ENCODE measurements at regions not wholly inside any gene's neighbourhood (a gene's known extent, or its start where the extent isn't known, plus 50 kb on each side); places are given as distances from the start of the nearest gene placed in this dataset.

- CTCF ChIA-PET: no interaction called here
- Mint-ChIP-seq H3K9me3 (ENCODE audit: low read depth, unreplicated experiment) (no peaks in the 10 kb centered on the region), H3K4me1 (ENCODE audit: low read depth, unreplicated experiment) (peaks cover 12% of the 10 kb centered on the region), H3K27me3 (ENCODE audit: unreplicated experiment) (peaks cover 32% of the 10 kb centered on the region), H3K4me3 (ENCODE audit: low read depth, unreplicated experiment) (no peak overlapping the region), H3K27ac (ENCODE audit: unreplicated experiment) (no peak overlapping the region), H3K36me3 (ENCODE audit: insufficient read depth, unreplicated experiment) (no peaks in the 10 kb centered on the region)
- intact Hi-C loops (cut with micrococcal nuclease; ENCODE audit: unreplicated experiment): loop anchor here (10.0 kb wide), 1 partner anchor 51 kb away; no protein-coding TSS in a partner anchor
- no peak for TF ChIP-seq CTCF (IDR thresholded peaks at IDR 0.05; ENCODE audit: unreplicated experiment)
- no TSS peak for BruUV-seq (replicated peaks)
- DNase-seq: no peak
Measured at GRCh38 chr1:22224091-22224490, 81.2 kb upstream of the WNT4 start.

- no peak overlapping the region for H3K27ac Mint-ChIP-seq (ENCODE audit: unreplicated experiment)
- no peak for DNase-seq
- H3K27me3 Mint-ChIP-seq (ENCODE audit: unreplicated experiment): peaks cover 27% of the 10 kb centered on the region
- CTCF ChIA-PET: no interaction called here
- H3K4me1 Mint-ChIP-seq (ENCODE audit: low read depth, unreplicated experiment): peaks cover 18% of the 10 kb centered on the region
- H3K36me3 Mint-ChIP-seq (ENCODE audit: insufficient read depth, unreplicated experiment): no peaks in the 10 kb centered on the region
- TF ChIP-seq CTCF (IDR thresholded peaks at IDR 0.05; ENCODE audit: unreplicated experiment): no peak
- H3K9me3 Mint-ChIP-seq (ENCODE audit: low read depth, unreplicated experiment): no peaks in the 10 kb centered on the region
- intact Hi-C loops (cut with micrococcal nuclease; ENCODE audit: unreplicated experiment): loop anchor here (10.0 kb wide), 1 partner anchor 50 kb away; no protein-coding TSS in a partner anchor
- no peak overlapping the region for H3K4me3 Mint-ChIP-seq (ENCODE audit: low read depth, unreplicated experiment)
- BruUV-seq (replicated peaks): no TSS peak
Measured at GRCh38 chr1:22224631-22225030, 81.7 kb upstream of the WNT4 start.

GRCh38 chr1:22225858-22226589 lies 83.1 kb upstream of the WNT4 start:
- H3K27me3 Mint-ChIP-seq (ENCODE audit: unreplicated experiment): peaks cover 18% of the 10 kb centered on the region
- no peak for DNase-seq
- H3K4me1 Mint-ChIP-seq (ENCODE audit: low read depth, unreplicated experiment): peaks cover 26% of the 10 kb centered on the region
- TF ChIP-seq CTCF (IDR thresholded peaks at IDR 0.05; ENCODE audit: unreplicated experiment): no peak
- no peak overlapping the region for H3K4me3 Mint-ChIP-seq (ENCODE audit: low read depth, unreplicated experiment)
- intact Hi-C loops (cut with micrococcal nuclease; ENCODE audit: unreplicated experiment): loop anchor here (10.0 kb wide), 1 partner anchor 49 kb away; no protein-coding TSS in a partner anchor
- no TSS peak for BruUV-seq (replicated peaks)
- peaks cover 4% of the 10 kb centered on the region for H3K36me3 Mint-ChIP-seq (ENCODE audit: insufficient read depth, unreplicated experiment)
- CTCF ChIA-PET: interaction anchor here (0.6 kb wide), 1 partner anchor 265 kb away, joined by 5 read pairs; no protein-coding TSS in a partner anchor
- H3K9me3 Mint-ChIP-seq (ENCODE audit: low read depth, unreplicated experiment): no peaks in the 10 kb centered on the region
- H3K27ac Mint-ChIP-seq (ENCODE audit: unreplicated experiment): no peak overlapping the region

GRCh38 chr1:22228074-22228473 lies 85.2 kb upstream of the WNT4 start:
- TF ChIP-seq CTCF (IDR thresholded peaks at IDR 0.05; ENCODE audit: unreplicated experiment): no peak
- DNase-seq: no peak
- intact Hi-C loops (cut with micrococcal nuclease; ENCODE audit: unreplicated experiment): loop anchor here (10.0 kb wide), 1 partner anchor 47 kb away; no protein-coding TSS in a partner anchor
- CTCF ChIA-PET: no interaction called here
- no TSS peak for BruUV-seq (replicated peaks)
- Mint-ChIP-seq H3K36me3 (ENCODE audit: insufficient read depth, unreplicated experiment) (peaks cover 10% of the 10 kb centered on the region), H3K4me3 (ENCODE audit: low read depth, unreplicated experiment) (no peak overlapping the region), H3K27ac (ENCODE audit: unreplicated experiment) (no peak overlapping the region), H3K27me3 (ENCODE audit: unreplicated experiment) (no peaks in the 10 kb centered on the region), H3K4me1 (ENCODE audit: low read depth, unreplicated experiment) (peaks cover 26% of the 10 kb centered on the region), H3K9me3 (ENCODE audit: low read depth, unreplicated experiment) (no peaks in the 10 kb centered on the region)
